Activated CD8-positive, alpha-beta T cell treated with anti-CD3 and anti-CD28 coated beads for 36 hours (primary cell): ENCODE measurements at regions not wholly inside any gene's neighbourhood (a gene's known extent, or its start where the extent isn't known, plus 50 kb on each side); places are given as distances from the start of the nearest gene placed in this dataset.
A peak's percentile ranks its signal among the peaks of the same experiment; 100 is the strongest.

Experiments
- ATAC-seq: fragments of 200-7000 bp; cut with Tn5 transposase; one replicate; pipeline ENCODE4 v1.10.0; 2021; ENCODE audit warnings: mild to moderate bottlenecking, moderate library complexity
- CTCF ChIA-PET: fragments of 350-600 bp; sonication (Branson Sonifier 250); formaldehyde crosslinking; loops from one replicate; lab custom pipeline; 2021; ENCODE audit warnings: antibody characterized with exemption; lab: Charles Lee
- POLR2A ChIA-PET: fragments of 350-600 bp; sonication (Branson Sonifier 250); formaldehyde crosslinking; loops from one replicate; lab custom pipeline; 2021; ENCODE audit warnings: antibody characterized with exemption; lab: Charles Lee
- DNase-seq: peaks from one replicate; pipeline ENCODE4 v3.0.0-alpha.2; 2020
- H3K27ac Mint-ChIP-seq: one replicate; pipeline ENCODE4 v1.8.0; 2021; ENCODE audit warnings: mild to moderate bottlenecking, mixed read lengths
- H3K27me3 Mint-ChIP-seq: one replicate; pipeline ENCODE4 v1.8.0; 2021; ENCODE audit warnings: mixed read lengths
- H3K36me3 Mint-ChIP-seq: one replicate; pipeline ENCODE4 v1.8.0; 2021; ENCODE audit warnings: low read depth, mixed read lengths
- H3K4me1 Mint-ChIP-seq: one replicate; pipeline ENCODE4 v1.8.0; 2021; ENCODE audit warnings: low read depth, mixed read lengths
- H3K4me3 Mint-ChIP-seq: one replicate; pipeline ENCODE4 v1.8.0; 2021; ENCODE audit warnings: mild to moderate bottlenecking, moderate library complexity, mixed read lengths
- H3K9me3 Mint-ChIP-seq: one replicate; pipeline ENCODE4 v1.8.0; 2021; ENCODE audit warnings: mixed read lengths
- CTCF ChIP-seq: fragments of 200-600 bp; IDR thresholded peaks from one replicate; pipeline ENCODE4 v1.8.0; 2022; ENCODE audit warnings: antibody characterized with exemption, mild to moderate bottlenecking
- intact Hi-C: fragments of 100-400 bp; cut with micrococcal nuclease; formaldehyde crosslinking; loops from one replicate; pipeline ENCODE4 v1.10.0; 2022

GRCh38 chr7:130900471-130901076 lies 166.6 kb upstream of the KLF14 start:
- DNase-seq (no peak), ATAC-seq (no peak)
- H3K4me1 Mint-ChIP-seq: peaks cover 92% of the 10 kb centered on the region
- TF ChIP-seq CTCF: no peak
- intact Hi-C loops: no loop called here
- H3K27me3 Mint-ChIP-seq: no peaks in the 10 kb centered on the region
- POLR2A ChIA-PET: interaction anchor here (1.4 to 1.7 kb wide), 2 partner anchors 38 to 140 kb away, joined by 3 to 5 read pairs; no protein-coding TSS in a partner anchor
- H3K4me3 Mint-ChIP-seq: no peak overlapping the region
- H3K9me3 Mint-ChIP-seq: no peaks in the 10 kb centered on the region
- peaks cover 94% of the 10 kb centered on the region for H3K36me3 Mint-ChIP-seq
- CTCF ChIA-PET: no interaction called here
- peak overlapping the region; percentile 85 for H3K27ac Mint-ChIP-seq

GRCh38 chr7:130901209-130901783 lies 167.3 kb upstream of the KLF14 start:
- ChIA-PET POLR2A (interaction anchor here (1.7 kb wide), 1 partner anchor 139 kb away, joined by 5 read pairs; no protein-coding TSS in a partner anchor), CTCF (no interaction called here)
- H3K27me3 Mint-ChIP-seq: no peaks in the 10 kb centered on the region
- H3K4me3 Mint-ChIP-seq: peak overlapping the region; percentile 9
- H3K36me3 Mint-ChIP-seq: peaks cover 94% of the 10 kb centered on the region
- no peak for TF ChIP-seq CTCF
- intact Hi-C loops: no loop called here
- ATAC-seq (no peak), DNase-seq (no peak)
- H3K4me1 Mint-ChIP-seq: peaks cover 92% of the 10 kb centered on the region
- peak overlapping the region; percentile 85 for H3K27ac Mint-ChIP-seq
- H3K9me3 Mint-ChIP-seq: no peaks in the 10 kb centered on the region

- CTCF ChIA-PET: interaction anchor here (1.3 to 1.4 kb wide), 2 partner anchors 8 to 10 kb away, joined by 3 read pairs; no protein-coding TSS in a partner anchor
- ATAC-seq: no peak
- no peaks in the 10 kb centered on the region for H3K27me3 Mint-ChIP-seq
- H3K4me3 Mint-ChIP-seq: no peak overlapping the region
- no peak for TF ChIP-seq CTCF
- POLR2A ChIA-PET: interaction anchor here (1.0 to 2.6 kb wide), 4 partner anchors 9 to 50 kb away, joined by 4 to 11 read pairs (median 6); no protein-coding TSS in a partner anchor
- intact Hi-C loops: no loop called here
- H3K9me3 Mint-ChIP-seq: no peaks in the 10 kb centered on the region
- H3K27ac Mint-ChIP-seq: peak overlapping the region; percentile 85
- no peak for DNase-seq
- peaks cover 89% of the 10 kb centered on the region for H3K36me3 Mint-ChIP-seq
- peaks cover 87% of the 10 kb centered on the region for H3K4me1 Mint-ChIP-seq
These were observed 168.8 kb upstream of the KLF14 start for GRCh38 chr7:130902755-130903357.

GRCh38 chr7:130903358-130903974 lies 169.5 kb upstream of the KLF14 start:
- ATAC-seq (no peak), DNase-seq (no peak)
- ChIA-PET POLR2A (interaction anchor here (0.8 to 2.6 kb wide), 6 partner anchors 9 to 57 kb away, joined by 3 to 11 read pairs (median 4); no protein-coding TSS in a partner anchor), CTCF (interaction anchor here (1.3 to 1.4 kb wide), 2 partner anchors 9 kb away, joined by 3 read pairs; no protein-coding TSS in a partner anchor)
- Mint-ChIP-seq H3K9me3 (no peaks in the 10 kb centered on the region), H3K27me3 (no peaks in the 10 kb centered on the region), H3K36me3 (peaks cover 86% of the 10 kb centered on the region), H3K4me1 (peaks cover 82% of the 10 kb centered on the region), H3K4me3 (no peak overlapping the region), H3K27ac (peak overlapping the region; percentile 85)
- TF ChIP-seq CTCF: no peak
- intact Hi-C loops: no loop called here
